GM23338 (cell line): ENCODE measurements at regions not wholly inside any gene's neighbourhood (a gene's known extent, or its start where the extent isn't known, plus 50 kb on each side); places are given as distances from the start of the nearest gene placed in this dataset.

Experiments used
- CREB1 ChIP-seq: fragments of 250-450 bp; sonication (Bioruptor Pico); IDR thresholded peaks from 2 replicates; pipeline ENCODE4 v1.5.0; 2020; ENCODE audit warnings: low read depth, mild to moderate bottlenecking, moderate library complexity
- ETS1 ChIP-seq: IDR thresholded peaks from 2 replicates; pipeline ENCODE4 v1.6.1; 2016; ENCODE audit warnings: antibody characterized with exemption
- EZH2 ChIP-seq: fragments of 200-600 bp; sonication (generic); IDR thresholded peaks from one replicate; pipeline ENCODE4 v1.8.0; 2017; ENCODE audit warnings: antibody characterized with exemption, mild to moderate bottlenecking, low read depth; ENCODE audit not compliant: unreplicated experiment
- EZH2phosphoT487 ChIP-seq: fragments of 200-600 bp; sonication (generic); IDR thresholded peaks from one replicate; pipeline ENCODE4 v1.8.1; 2018; ENCODE audit warnings: antibody characterized with exemption; ENCODE audit not compliant: unreplicated experiment
- JUNB ChIP-seq: IDR thresholded peaks from one replicate; pipeline ENCODE4 v1.6.1; 2016; ENCODE audit warnings: antibody characterized with exemption; ENCODE audit not compliant: unreplicated experiment
- NANOG ChIP-seq: IDR thresholded peaks from 2 replicates; pipeline ENCODE4 v1.6.1; 2016; ENCODE audit warnings: antibody characterized with exemption, borderline replicate concordance
- POLR2AphosphoS5 ChIP-seq: IDR thresholded peaks from 2 replicates; pipeline ENCODE4 v1.6.1; 2016; ENCODE audit warnings: antibody characterized with exemption, low read depth
- STAT1 ChIP-seq: IDR thresholded peaks from one replicate; pipeline ENCODE4 v1.6.1; 2016; ENCODE audit warnings: antibody characterized with exemption; ENCODE audit not compliant: unreplicated experiment
- ZNF114 ChIP-seq: fragments of 250-450 bp; sonication (Bioruptor Pico); IDR thresholded peaks from 2 replicates; pipeline ENCODE4 v1.5.0; 2020; ENCODE audit warnings: mild to moderate bottlenecking, moderate library complexity
- ZNF331 ChIP-seq: fragments of 250-450 bp; sonication (Bioruptor Pico); IDR thresholded peaks from 2 replicates; pipeline ENCODE4 v1.5.0; 2020; ENCODE audit warnings: low read depth, mild to moderate bottlenecking, moderate library complexity
- TF ChIP-seq, protein P1 (sequence below), 2 experiments: fragments of 200-600 bp in 1 of 2; sonication (generic) in 1 of 2; conservative IDR thresholded peaks; 2 replicates each; pipeline versions ENCODE4 v1.5.1 to v1.6.1; 2016 to 2017; ENCODE audit warnings: antibody characterized with exemption in 2 of 2, low read depth in 2 of 2, mild to moderate bottlenecking in 2 of 2, moderate library complexity in 1 of 2
- TF ChIP-seq, protein P2 (sequence below): IDR thresholded peaks from one replicate; pipeline ENCODE4 v1.6.1; 2018; ENCODE audit warnings: antibody characterized with exemption; ENCODE audit not compliant: unreplicated experiment

GRCh38 chr5:53364061-53364460 is 116.4 kb upstream of the FST start:
- TF ChIP-seq POLR2AphosphoS5: no peak
- TF ChIP-seq, protein P1, sequence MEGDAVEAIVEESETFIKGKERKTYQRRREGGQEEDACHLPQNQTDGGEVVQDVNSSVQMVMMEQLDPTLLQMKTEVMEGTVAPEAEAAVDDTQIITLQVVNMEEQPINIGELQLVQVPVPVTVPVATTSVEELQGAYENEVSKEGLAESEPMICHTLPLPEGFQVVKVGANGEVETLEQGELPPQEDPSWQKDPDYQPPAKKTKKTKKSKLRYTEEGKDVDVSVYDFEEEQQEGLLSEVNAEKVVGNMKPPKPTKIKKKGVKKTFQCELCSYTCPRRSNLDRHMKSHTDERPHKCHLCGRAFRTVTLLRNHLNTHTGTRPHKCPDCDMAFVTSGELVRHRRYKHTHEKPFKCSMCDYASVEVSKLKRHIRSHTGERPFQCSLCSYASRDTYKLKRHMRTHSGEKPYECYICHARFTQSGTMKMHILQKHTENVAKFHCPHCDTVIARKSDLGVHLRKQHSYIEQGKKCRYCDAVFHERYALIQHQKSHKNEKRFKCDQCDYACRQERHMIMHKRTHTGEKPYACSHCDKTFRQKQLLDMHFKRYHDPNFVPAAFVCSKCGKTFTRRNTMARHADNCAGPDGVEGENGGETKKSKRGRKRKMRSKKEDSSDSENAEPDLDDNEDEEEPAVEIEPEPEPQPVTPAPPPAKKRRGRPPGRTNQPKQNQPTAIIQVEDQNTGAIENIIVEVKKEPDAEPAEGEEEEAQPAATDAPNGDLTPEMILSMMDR (conservative IDR thresholded peaks at IDR 0.05; ENCODE audit: low read depth in 2 of 2): no peak
- TF ChIP-seq, protein P2, sequence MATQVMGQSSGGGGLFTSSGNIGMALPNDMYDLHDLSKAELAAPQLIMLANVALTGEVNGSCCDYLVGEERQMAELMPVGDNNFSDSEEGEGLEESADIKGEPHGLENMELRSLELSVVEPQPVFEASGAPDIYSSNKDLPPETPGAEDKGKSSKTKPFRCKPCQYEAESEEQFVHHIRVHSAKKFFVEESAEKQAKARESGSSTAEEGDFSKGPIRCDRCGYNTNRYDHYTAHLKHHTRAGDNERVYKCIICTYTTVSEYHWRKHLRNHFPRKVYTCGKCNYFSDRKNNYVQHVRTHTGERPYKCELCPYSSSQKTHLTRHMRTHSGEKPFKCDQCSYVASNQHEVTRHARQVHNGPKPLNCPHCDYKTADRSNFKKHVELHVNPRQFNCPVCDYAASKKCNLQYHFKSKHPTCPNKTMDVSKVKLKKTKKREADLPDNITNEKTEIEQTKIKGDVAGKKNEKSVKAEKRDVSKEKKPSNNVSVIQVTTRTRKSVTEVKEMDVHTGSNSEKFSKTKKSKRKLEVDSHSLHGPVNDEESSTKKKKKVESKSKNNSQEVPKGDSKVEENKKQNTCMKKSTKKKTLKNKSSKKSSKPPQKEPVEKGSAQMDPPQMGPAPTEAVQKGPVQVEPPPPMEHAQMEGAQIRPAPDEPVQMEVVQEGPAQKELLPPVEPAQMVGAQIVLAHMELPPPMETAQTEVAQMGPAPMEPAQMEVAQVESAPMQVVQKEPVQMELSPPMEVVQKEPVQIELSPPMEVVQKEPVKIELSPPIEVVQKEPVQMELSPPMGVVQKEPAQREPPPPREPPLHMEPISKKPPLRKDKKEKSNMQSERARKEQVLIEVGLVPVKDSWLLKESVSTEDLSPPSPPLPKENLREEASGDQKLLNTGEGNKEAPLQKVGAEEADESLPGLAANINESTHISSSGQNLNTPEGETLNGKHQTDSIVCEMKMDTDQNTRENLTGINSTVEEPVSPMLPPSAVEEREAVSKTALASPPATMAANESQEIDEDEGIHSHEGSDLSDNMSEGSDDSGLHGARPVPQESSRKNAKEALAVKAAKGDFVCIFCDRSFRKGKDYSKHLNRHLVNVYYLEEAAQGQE: no peak
- no peak for TF ChIP-seq EZH2
- TF ChIP-seq ETS1: no peak
- no peak for TF ChIP-seq EZH2phosphoT487
- no peak for TF ChIP-seq ZNF114
- no peak for TF ChIP-seq JUNB
- TF ChIP-seq CREB1 (CRISPR knock-in tag): no peak
- TF ChIP-seq ZNF331 (CRISPR knock-in tag): no peak
- no peak for TF ChIP-seq NANOG
- TF ChIP-seq STAT1: no peak
